ENCODE measurements at regions not wholly inside any gene's neighbourhood (a gene's known extent, or its start where the extent isn't known, plus 50 kb on each side); places are given as distances from the start of the nearest gene placed in this dataset.

DNA sequence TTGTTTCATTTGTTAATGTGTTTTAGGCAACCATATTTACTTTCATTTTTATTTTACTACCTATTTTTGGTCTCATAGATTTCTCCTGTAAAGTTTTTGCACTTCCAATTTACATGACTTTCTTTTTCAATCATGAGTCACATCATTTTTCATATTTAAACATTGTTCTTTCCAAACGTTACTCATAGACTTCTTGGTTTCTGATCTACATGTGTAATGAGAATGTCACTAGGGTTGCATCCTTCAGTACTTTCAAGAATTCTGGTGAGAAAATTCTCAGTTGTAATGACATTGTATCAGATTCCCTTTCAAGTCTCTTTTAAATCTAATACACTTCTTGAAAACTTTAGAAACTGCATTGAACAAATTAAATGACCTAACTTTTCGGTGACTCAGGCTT is 991.7 kb downstream of the EFNB2 start:
- no peak overlapping the region for H3K9ac ChIP-seq (ENCODE audit: low read length)
- H3K9me3 ChIP-seq (ENCODE audit: control insufficient read depth, low read length), result no peaks in the 10 kb centered on the region
- no peaks in the 10 kb centered on the region for H3K27me3 ChIP-seq (ENCODE audit: control insufficient read depth, insufficient read depth, low read length)
- H3K4me1 ChIP-seq (ENCODE audit: control insufficient read depth, insufficient read depth, low read length), result no peaks in the 10 kb centered on the region
- no peak overlapping the region for H3K4me3 ChIP-seq (ENCODE audit: low read length)
- no peaks in the 10 kb centered on the region for H3K36me3 ChIP-seq (ENCODE audit: control insufficient read depth, insufficient read depth, low read length)

DNA sequence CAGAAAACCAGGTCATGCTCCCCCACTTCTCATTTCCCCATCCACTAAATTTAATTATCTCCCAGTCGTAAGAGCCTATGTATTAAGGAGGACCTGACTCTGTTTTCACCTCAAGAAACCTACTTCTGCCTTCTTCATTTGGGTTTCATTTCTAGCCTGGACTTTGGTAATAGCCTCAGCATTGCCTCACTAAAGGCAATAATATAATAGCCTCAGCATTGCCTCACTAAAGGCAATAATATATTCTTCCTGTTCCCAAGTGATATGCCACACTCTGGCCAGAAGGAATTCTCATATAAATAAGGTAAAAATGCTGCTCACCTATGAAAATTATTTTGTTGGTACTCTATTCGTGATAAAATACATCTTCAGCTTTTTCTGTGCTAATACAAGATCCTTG is 993.9 kb downstream of the EFNB2 start:
- Histone ChIP-seq H3K27me3 (ENCODE audit: control insufficient read depth, insufficient read depth, low read length) (no peaks in the 10 kb centered on the region), H3K9ac (ENCODE audit: low read length) (no peak overlapping the region), H3K9me3 (ENCODE audit: control insufficient read depth, low read length) (no peaks in the 10 kb centered on the region), H3K4me1 (ENCODE audit: control insufficient read depth, insufficient read depth, low read length) (no peaks in the 10 kb centered on the region), H3K4me3 (ENCODE audit: low read length) (no peak overlapping the region), H3K36me3 (ENCODE audit: control insufficient read depth, insufficient read depth, low read length) (no peaks in the 10 kb centered on the region)

DNA sequence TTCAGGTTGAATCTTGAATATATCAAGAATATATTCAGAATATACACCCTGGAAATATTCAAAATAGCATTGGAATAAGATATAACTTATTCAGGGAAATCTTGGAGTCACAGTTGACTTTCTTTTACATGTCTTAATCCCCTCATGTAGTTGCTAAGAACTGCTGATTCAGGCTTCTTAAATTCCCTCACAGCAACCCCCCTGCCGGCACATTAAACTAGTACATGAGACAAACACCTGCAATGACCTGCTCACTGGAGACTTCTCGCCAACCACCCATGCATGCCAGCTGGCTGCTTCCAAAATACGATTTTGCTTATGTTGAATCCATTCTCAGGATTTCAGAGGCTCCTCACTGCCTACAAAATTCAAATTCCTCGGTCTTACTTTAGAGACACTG is 997.1 kb downstream of the EFNB2 start:
- H3K36me3 ChIP-seq (ENCODE audit: control insufficient read depth, insufficient read depth, low read length), result no peaks in the 10 kb centered on the region
- H3K27me3 ChIP-seq (ENCODE audit: control insufficient read depth, insufficient read depth, low read length), result no peaks in the 10 kb centered on the region
- H3K9me3 ChIP-seq (ENCODE audit: control insufficient read depth, low read length), result no peaks in the 10 kb centered on the region
- H3K9ac ChIP-seq (ENCODE audit: low read length), result no peak overlapping the region
- H3K4me3 ChIP-seq (ENCODE audit: low read length), result no peak overlapping the region
- H3K4me1 ChIP-seq (ENCODE audit: control insufficient read depth, insufficient read depth, low read length), result no peaks in the 10 kb centered on the region

DNA sequence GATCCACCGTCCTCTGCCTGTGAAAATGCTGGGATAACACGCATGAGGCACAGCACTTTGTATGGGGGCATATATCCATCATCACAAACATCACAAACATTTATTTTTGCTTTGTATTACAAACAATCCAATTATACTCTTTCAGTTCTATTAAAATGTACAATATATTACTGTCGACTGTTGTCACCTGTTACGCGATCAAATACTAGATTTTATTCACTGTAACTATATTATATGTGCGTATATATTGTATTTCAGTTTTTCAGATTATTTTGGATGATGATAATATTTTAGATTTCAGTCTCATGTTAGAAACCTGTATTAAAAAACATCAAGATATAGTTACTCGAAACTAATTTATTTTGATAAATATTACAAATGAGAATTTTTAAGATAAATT is 998.3 kb downstream of the EFNB2 start:
- no peaks in the 10 kb centered on the region for H3K9me3 ChIP-seq (ENCODE audit: control insufficient read depth, low read length)
- H3K27me3 ChIP-seq (ENCODE audit: control insufficient read depth, insufficient read depth, low read length), result no peaks in the 10 kb centered on the region
- H3K4me3 ChIP-seq (ENCODE audit: low read length), result no peak overlapping the region
- no peaks in the 10 kb centered on the region for H3K36me3 ChIP-seq (ENCODE audit: control insufficient read depth, insufficient read depth, low read length)
- no peaks in the 10 kb centered on the region for H3K4me1 ChIP-seq (ENCODE audit: control insufficient read depth, insufficient read depth, low read length)
- H3K9ac ChIP-seq (ENCODE audit: low read length), result no peak overlapping the region

DNA sequence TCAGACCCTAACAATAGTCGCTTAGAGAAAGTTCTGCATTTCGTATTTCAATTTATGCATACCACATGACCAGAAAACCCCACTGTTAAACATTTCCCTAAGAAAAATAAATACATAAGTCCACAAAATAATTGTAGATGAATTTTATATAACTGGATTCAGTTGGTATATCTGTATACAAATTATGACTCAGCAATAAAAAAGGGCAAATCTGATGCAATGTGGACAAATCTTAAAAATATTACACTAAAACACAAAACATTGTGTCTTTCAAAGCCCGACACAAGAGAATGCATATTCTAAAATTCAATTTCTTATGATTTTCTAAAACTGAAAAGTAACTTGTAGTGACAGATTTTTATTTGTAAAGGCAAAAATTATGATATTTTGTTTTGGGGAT is 1005.0 kb downstream of the EFNB2 start:
- Histone ChIP-seq H3K4me3 (ENCODE audit: low read length) (no peak overlapping the region), H3K27me3 (ENCODE audit: control insufficient read depth, insufficient read depth, low read length) (peaks cover 6% of the 10 kb centered on the region), H3K9ac (ENCODE audit: low read length) (no peak overlapping the region), H3K36me3 (ENCODE audit: control insufficient read depth, insufficient read depth, low read length) (no peaks in the 10 kb centered on the region), H3K4me1 (ENCODE audit: control insufficient read depth, insufficient read depth, low read length) (no peaks in the 10 kb centered on the region), H3K9me3 (ENCODE audit: control insufficient read depth, low read length) (no peaks in the 10 kb centered on the region)

DNA sequence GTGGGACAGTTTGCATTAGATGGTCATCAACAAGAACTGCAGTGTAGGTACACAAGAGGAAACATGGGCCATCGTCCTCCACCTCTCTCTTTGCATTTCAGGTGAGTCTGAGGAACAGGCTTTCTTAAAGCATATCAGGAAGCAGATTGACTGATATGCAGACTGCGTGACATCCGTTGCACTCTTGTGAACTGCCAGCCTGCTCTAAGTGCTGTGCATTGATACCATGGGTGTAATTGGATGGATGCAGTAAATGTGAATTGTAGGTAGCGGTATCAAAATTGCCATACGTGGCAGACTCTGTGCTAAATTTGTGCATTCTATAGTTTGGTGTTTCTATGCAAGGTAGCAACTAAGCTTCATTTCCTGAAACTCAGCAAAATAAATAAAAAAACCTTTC is 1008.3 kb downstream of the EFNB2 start:
- peaks cover 12% of the 10 kb centered on the region for H3K27me3 ChIP-seq (ENCODE audit: control insufficient read depth, insufficient read depth, low read length)
- H3K4me1 ChIP-seq (ENCODE audit: control insufficient read depth, insufficient read depth, low read length), result no peaks in the 10 kb centered on the region
- no peak overlapping the region for H3K4me3 ChIP-seq (ENCODE audit: low read length)
- no peaks in the 10 kb centered on the region for H3K9me3 ChIP-seq (ENCODE audit: control insufficient read depth, low read length)
- H3K36me3 ChIP-seq (ENCODE audit: control insufficient read depth, insufficient read depth, low read length), result no peaks in the 10 kb centered on the region
- H3K9ac ChIP-seq (ENCODE audit: low read length), result no peak overlapping the region

DNA sequence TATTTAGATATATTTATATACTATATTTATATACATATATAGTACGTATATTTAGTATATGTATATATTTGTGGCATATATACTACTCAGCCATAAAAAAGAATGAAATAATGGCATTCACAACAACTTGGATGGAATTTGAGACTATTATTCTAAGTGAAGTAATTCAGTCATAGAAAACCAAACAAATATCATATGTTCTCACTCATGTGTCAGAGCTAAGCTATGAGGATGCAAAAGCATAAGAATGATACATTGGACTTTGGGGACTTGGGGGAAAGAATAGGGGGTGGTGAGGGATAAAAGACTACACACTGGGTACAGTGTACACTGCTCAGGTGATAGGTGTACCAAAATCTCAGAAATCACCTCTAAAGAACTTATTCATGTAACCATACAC is 1015.7 kb downstream of the EFNB2 start:
- no peak overlapping the region for H3K4me3 ChIP-seq (ENCODE audit: low read length)
- no peaks in the 10 kb centered on the region for H3K36me3 ChIP-seq (ENCODE audit: control insufficient read depth, insufficient read depth, low read length)
- H3K27me3 ChIP-seq (ENCODE audit: control insufficient read depth, insufficient read depth, low read length), result no peaks in the 10 kb centered on the region
- no peak overlapping the region for H3K9ac ChIP-seq (ENCODE audit: low read length)
- no peaks in the 10 kb centered on the region for H3K4me1 ChIP-seq (ENCODE audit: control insufficient read depth, insufficient read depth, low read length)
- H3K9me3 ChIP-seq (ENCODE audit: control insufficient read depth, low read length), result no peaks in the 10 kb centered on the region

DNA sequence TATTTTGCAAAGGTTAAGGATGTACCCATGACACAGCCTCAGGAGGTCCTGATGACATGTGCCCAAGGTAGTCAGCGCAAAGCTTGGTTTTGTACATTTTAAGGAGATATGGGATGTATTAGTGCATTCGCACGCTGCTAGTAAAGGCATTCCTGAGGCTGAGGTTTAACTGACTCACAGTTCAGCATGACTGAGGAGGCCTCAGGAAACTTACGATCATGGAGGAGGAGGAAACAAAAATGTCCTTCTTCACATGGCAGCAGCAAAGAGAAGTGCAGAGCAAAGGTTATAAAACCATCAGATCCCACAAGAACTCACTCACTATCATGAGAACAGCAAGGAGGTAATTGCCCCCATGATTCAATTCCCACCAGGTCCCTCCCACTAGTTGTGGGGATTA is 1017.4 kb downstream of the EFNB2 start:
- Histone ChIP-seq H3K9ac (ENCODE audit: low read length) (no peak overlapping the region), H3K27me3 (ENCODE audit: control insufficient read depth, insufficient read depth, low read length) (no peaks in the 10 kb centered on the region), H3K36me3 (ENCODE audit: control insufficient read depth, insufficient read depth, low read length) (no peaks in the 10 kb centered on the region), H3K9me3 (ENCODE audit: control insufficient read depth, low read length) (no peaks in the 10 kb centered on the region), H3K4me1 (ENCODE audit: control insufficient read depth, insufficient read depth, low read length) (no peaks in the 10 kb centered on the region), H3K4me3 (ENCODE audit: low read length) (no peak overlapping the region)

DNA sequence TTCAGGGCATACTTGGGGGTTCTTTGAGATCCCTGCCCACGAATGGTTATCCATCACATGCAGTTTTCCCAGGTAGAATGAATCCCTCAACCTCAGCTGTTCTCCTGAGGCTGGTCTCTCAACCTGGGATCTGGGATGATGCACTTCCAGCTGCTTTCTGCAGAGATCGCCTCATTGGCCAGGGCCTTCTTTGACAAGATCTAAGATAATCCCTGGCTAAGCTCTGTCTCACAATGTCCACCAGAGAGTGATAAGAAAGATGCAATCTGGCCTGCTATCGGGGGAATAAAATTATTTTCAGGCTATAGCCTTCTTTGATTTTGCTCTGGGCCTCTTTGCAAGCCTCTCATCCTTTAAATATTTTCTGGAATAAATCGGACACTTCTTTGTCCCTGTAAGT is 1021.1 kb downstream of the EFNB2 start:
- H3K4me1 ChIP-seq (ENCODE audit: control insufficient read depth, insufficient read depth, low read length), result no peaks in the 10 kb centered on the region
- H3K27me3 ChIP-seq (ENCODE audit: control insufficient read depth, insufficient read depth, low read length), result no peaks in the 10 kb centered on the region
- no peak overlapping the region for H3K9ac ChIP-seq (ENCODE audit: low read length)
- no peaks in the 10 kb centered on the region for H3K36me3 ChIP-seq (ENCODE audit: control insufficient read depth, insufficient read depth, low read length)
- no peak overlapping the region for H3K4me3 ChIP-seq (ENCODE audit: low read length)
- H3K9me3 ChIP-seq (ENCODE audit: control insufficient read depth, low read length), result no peaks in the 10 kb centered on the region

DNA sequence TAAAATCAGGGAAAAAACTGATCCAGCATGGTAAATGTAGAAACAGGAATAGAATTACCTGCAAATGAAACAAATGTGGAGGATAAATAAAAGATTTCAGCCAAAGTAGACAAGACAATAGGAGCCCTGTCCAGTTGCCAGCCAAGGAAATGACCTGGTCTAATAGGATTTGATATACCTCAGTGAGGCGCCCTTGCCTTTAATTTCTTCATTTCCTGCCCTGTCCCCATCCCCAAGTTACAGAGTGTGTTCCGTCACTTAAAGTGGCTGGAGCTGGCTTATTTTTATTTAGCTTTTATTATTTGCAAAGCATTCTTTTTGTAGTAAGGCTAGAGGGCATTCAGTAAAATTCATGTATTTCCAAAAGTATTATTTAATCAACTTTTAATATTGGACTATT is 1022.0 kb downstream of the EFNB2 start:
- Histone ChIP-seq H3K9me3 (ENCODE audit: control insufficient read depth, low read length) (no peaks in the 10 kb centered on the region), H3K9ac (ENCODE audit: low read length) (no peak overlapping the region), H3K36me3 (ENCODE audit: control insufficient read depth, insufficient read depth, low read length) (no peaks in the 10 kb centered on the region), H3K27me3 (ENCODE audit: control insufficient read depth, insufficient read depth, low read length) (no peaks in the 10 kb centered on the region), H3K4me3 (ENCODE audit: low read length) (no peak overlapping the region), H3K4me1 (ENCODE audit: control insufficient read depth, insufficient read depth, low read length) (no peaks in the 10 kb centered on the region)

DNA sequence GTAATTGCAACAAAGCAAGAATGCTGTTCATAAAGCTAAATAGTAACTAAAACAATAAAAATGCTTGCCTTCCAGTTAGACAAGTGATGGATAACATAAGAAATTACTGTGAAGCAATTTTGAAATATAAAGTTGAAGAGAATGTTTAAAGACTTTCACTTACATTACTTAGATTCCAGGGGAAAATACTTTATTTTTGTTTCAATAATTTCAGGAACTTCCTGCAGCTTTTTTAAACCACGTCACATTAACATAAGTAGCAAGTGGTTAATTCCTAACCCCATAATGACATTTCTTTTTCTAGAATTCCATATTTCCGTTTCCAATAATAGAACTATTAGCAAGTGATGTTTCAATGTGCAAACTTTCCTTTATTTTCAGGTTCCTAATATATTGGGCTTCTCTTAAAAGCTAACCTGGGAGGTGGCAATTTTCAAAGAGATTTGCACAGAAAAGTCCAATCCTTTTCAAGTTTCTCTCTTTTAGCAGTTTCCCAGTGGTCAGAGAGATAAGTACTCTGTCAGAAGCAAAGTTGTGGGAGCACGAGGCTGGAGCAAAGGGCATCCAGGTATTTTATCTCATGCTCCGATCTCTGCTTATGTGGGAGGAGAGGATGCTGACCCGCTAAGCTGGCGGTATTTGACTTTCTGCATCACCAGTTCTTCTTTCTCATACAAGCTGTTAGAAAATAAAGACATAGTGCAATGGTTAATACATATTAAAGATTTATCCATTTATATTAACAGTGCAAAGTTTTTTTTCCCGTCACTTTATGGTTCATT is 1025.3 kb downstream of the EFNB2 start:
- no peaks in the 10 kb centered on the region for H3K4me1 ChIP-seq (ENCODE audit: control insufficient read depth, insufficient read depth, low read length)
- no peaks in the 10 kb centered on the region for H3K9me3 ChIP-seq (ENCODE audit: control insufficient read depth, low read length)
- no peak overlapping the region for H3K4me3 ChIP-seq (ENCODE audit: low read length)
- no peaks in the 10 kb centered on the region for H3K36me3 ChIP-seq (ENCODE audit: control insufficient read depth, insufficient read depth, low read length)
- no peak overlapping the region for H3K9ac ChIP-seq (ENCODE audit: low read length)
- H3K27me3 ChIP-seq (ENCODE audit: control insufficient read depth, insufficient read depth, low read length), result no peaks in the 10 kb centered on the region

DNA sequence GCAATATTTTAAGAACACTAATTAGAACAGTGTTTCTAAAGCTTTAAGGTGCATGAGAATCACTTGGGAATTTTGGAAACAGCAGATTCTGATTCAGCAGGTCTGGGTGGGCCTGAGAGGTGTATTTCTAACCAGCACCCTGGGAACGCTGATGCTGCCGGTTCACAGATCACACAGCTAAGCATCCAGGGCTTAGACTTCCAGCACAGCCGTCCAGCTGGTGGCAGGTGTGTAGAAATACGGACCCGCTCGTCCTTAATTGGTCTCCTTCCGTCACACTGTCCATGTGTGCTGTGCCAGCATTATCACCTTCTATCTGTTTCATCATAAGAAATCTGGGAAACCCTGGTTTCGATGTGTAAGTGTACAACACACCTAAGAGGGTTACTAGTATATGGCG is 1029.0 kb downstream of the EFNB2 start:
- Histone ChIP-seq H3K4me1 (ENCODE audit: control insufficient read depth, insufficient read depth, low read length) (no peaks in the 10 kb centered on the region), H3K9me3 (ENCODE audit: control insufficient read depth, low read length) (no peaks in the 10 kb centered on the region), H3K9ac (ENCODE audit: low read length) (no peak overlapping the region), H3K27me3 (ENCODE audit: control insufficient read depth, insufficient read depth, low read length) (no peaks in the 10 kb centered on the region), H3K4me3 (ENCODE audit: low read length) (no peak overlapping the region), H3K36me3 (ENCODE audit: control insufficient read depth, insufficient read depth, low read length) (no peaks in the 10 kb centered on the region)

DNA sequence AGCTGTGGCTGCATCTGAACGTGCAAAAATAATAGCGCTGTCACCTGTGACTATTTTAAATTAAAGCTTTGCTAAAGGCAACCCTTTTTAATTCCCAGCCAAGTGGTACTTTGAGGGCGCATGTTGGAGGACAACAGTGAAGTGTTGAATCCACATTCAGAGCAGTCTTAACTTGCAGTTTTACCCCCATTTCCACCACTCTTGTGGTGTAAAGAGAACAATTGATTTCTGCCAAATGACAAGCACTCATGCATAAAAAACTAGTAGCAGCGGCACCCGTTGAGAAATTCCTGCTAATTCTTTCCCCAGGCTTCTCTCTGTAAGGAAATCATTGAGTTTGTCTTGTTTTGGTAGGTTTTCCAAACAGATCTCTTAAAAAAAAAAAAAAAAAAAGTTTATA is 1033.3 kb downstream of the EFNB2 start:
- Histone ChIP-seq H3K27me3 (ENCODE audit: control insufficient read depth, insufficient read depth, low read length) (no peaks in the 10 kb centered on the region), H3K4me1 (ENCODE audit: control insufficient read depth, insufficient read depth, low read length) (no peaks in the 10 kb centered on the region), H3K4me3 (ENCODE audit: low read length) (no peak overlapping the region), H3K9ac (ENCODE audit: low read length) (no peak overlapping the region), H3K36me3 (ENCODE audit: control insufficient read depth, insufficient read depth, low read length) (no peaks in the 10 kb centered on the region), H3K9me3 (ENCODE audit: control insufficient read depth, low read length) (no peaks in the 10 kb centered on the region)
